ENCODE measurements at regions not wholly inside any gene's neighbourhood (a gene's known extent, or its start where the extent isn't known, plus 50 kb on each side); places are given as distances from the start of the nearest gene placed in this dataset.

- TF ChIP-seq, protein P1, sequence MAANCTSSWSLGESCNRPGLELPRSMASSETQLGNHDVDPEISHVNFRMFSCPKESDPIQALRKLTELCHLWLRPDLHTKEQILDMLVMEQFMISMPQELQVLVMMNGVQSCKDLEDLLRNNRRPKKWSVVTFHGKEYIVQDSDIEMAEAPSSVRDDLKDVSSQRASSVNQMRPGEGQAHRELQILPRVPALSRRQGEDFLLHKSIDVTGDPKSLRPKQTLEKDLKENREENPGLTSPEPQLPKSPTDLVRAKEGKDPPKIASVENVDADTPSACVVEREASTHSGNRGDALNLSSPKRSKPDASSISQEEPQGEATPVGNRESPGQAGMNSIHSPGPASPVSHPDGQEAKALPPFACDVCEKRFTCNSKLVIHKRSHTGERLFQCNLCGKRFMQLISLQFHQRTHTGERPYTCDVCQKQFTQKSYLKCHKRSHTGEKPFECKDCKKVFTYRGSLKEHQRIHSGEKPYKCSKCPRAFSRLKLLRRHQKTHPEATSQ (tag by site-specific recombination; IDR thresholded peaks at IDR 0.05): no peak
- TF ChIP-seq ZBTB20 (tag by site-specific recombination; IDR thresholded peaks at IDR 0.05) (no peak), ZBTB7A (tag by site-specific recombination; IDR thresholded peaks at IDR 0.05; ENCODE audit: low read depth) (no peak), SCRT1 (tag by site-specific recombination; IDR thresholded peaks at IDR 0.05; ENCODE audit: borderline replicate concordance) (no peak), ZNF707 (tag by site-specific recombination; IDR thresholded peaks at IDR 0.05) (no peak), PRDM10 (tag by site-specific recombination; IDR thresholded peaks at IDR 0.05) (no peak), PRDM1 (tag by site-specific recombination; IDR thresholded peaks at IDR 0.05) (no peak), ZNF394 (tag by site-specific recombination; IDR thresholded peaks at IDR 0.05; ENCODE audit: borderline replicate concordance) (no peak), ZNF660 (tag by site-specific recombination; IDR thresholded peaks at IDR 0.05) (no peak)
Measured at GRCh38 chr15:87733541-87733941, 523.0 kb downstream of the NTRK3 start (continued).

GRCh38 chr15:87732976-87733375 lies 523.6 kb downstream of the NTRK3 start:
- TF ChIP-seq ZNF366 (tag by site-specific recombination; conservative IDR thresholded peaks at IDR 0.05): no peak
- no peak for TF ChIP-seq ZNF174 (tag by site-specific recombination; IDR thresholded peaks at IDR 0.05)
- ChIA-PET CTCF (no interaction called here), POLR2A (no interaction called here)
- Histone ChIP-seq H3K36me3 (ENCODE audit: control insufficient read depth in 2 of 2, insufficient read depth in 1 of 2, low read length in 2 of 2) (no peaks in the 10 kb centered on the region), H3K27ac (ENCODE audit: extremely low read depth, low read depth, low read length) (no peak overlapping the region), H3K4me3 (ENCODE audit: low read depth, low read length) (no peak overlapping the region), H3K4me1 (ENCODE audit: control insufficient read depth, insufficient read depth, low read length) (peaks cover 4% of the 10 kb centered on the region; the same call in 1 of the 2 replicates), H3K9me3 (ENCODE audit: control insufficient read depth, insufficient read depth, low read depth, low read length) (no peaks in the 10 kb centered on the region; the same call in 1 of the 2 replicates)

GRCh38 chr15:87731630-87732029 lies 524.9 kb downstream of the NTRK3 start:
- POLR2A ChIA-PET: no interaction called here
- Histone ChIP-seq H3K4me3 (ENCODE audit: low read depth, low read length) (no peak overlapping the region), H3K36me3 (ENCODE audit: control insufficient read depth in 2 of 2, insufficient read depth in 1 of 2, low read length in 2 of 2) (no peaks in the 10 kb centered on the region), H3K4me1 (ENCODE audit: control insufficient read depth, insufficient read depth, low read length) (peaks cover 4% of the 10 kb centered on the region; the same call in 1 of the 2 replicates), H3K9me3 (ENCODE audit: control insufficient read depth, insufficient read depth, low read depth, low read length) (no peaks in the 10 kb centered on the region; the same call in 1 of the 2 replicates), H3K27ac (ENCODE audit: extremely low read depth, low read depth, low read length) (no peak overlapping the region)
- CTCF ChIA-PET: no interaction called here
- no peak for TF ChIP-seq ZNF404 (tag by site-specific recombination; IDR thresholded peaks at IDR 0.05)
- no peak for TF ChIP-seq IKZF3 (tag by site-specific recombination; IDR thresholded peaks at IDR 0.05)
- no peak for TF ChIP-seq ZNF2 (tag by site-specific recombination; IDR thresholded peaks at IDR 0.05)
- no peak for TF ChIP-seq KLF1 (tag by site-specific recombination; IDR thresholded peaks at IDR 0.05)
- no peak for TF ChIP-seq ZNF302 (tag by site-specific recombination; IDR thresholded peaks at IDR 0.05; ENCODE audit: low read depth)
- TF ChIP-seq ZBTB7A (tag by site-specific recombination; IDR thresholded peaks at IDR 0.05; ENCODE audit: low read depth): no peak

- no peak overlapping the region for H3K4me3 ChIP-seq (ENCODE audit: low read depth, low read length)
- no peaks in the 10 kb centered on the region for H3K36me3 ChIP-seq (ENCODE audit: control insufficient read depth in 2 of 2, insufficient read depth in 1 of 2, low read length in 2 of 2)
- peaks cover 4% of the 10 kb centered on the region; the same call in 1 of the 2 replicates for H3K4me1 ChIP-seq (ENCODE audit: control insufficient read depth, insufficient read depth, low read length)
- H3K27ac ChIP-seq (ENCODE audit: extremely low read depth, low read depth, low read length): no peak overlapping the region
- ChIA-PET POLR2A (no interaction called here), CTCF (no interaction called here)
- H3K9me3 ChIP-seq (ENCODE audit: control insufficient read depth, insufficient read depth, low read depth, low read length): no peaks in the 10 kb centered on the region; the same call in 1 of the 2 replicates
- TF ChIP-seq ZNF433 (tag by site-specific recombination; IDR thresholded peaks at IDR 0.05; ENCODE audit: low read depth) (no peak), ZNF510 (tag by site-specific recombination; IDR thresholded peaks at IDR 0.05; ENCODE audit: insufficient replicate concordance) (no peak), ZNF157 (tag by site-specific recombination; IDR thresholded peaks at IDR 0.05) (no peak), ZFP69B (tag by site-specific recombination; IDR thresholded peaks at IDR 0.05) (no peak), ZNF280D (tag by site-specific recombination; IDR thresholded peaks at IDR 0.05) (no peak)
- TF ChIP-seq, protein P2, sequence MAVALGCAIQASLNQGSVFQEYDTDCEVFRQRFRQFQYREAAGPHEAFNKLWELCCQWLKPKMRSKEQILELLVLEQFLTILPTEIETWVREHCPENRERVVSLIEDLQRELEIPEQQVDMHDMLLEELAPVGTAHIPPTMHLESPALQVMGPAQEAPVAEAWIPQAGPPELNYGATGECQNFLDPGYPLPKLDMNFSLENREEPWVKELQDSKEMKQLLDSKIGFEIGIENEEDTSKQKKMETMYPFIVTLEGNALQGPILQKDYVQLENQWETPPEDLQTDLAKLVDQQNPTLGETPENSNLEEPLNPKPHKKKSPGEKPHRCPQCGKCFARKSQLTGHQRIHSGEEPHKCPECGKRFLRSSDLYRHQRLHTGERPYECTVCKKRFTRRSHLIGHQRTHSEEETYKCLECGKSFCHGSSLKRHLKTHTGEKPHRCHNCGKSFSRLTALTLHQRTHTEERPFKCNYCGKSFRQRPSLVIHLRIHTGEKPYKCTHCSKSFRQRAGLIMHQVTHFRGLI (tag by site-specific recombination; IDR thresholded peaks at IDR 0.05): no peak
Measured at GRCh38 chr15:87730706-87731105, 525.8 kb downstream of the NTRK3 start.
